ENCODE measurements at regions not wholly inside any gene's neighbourhood (a gene's known extent, or its start where the extent isn't known, plus 50 kb on each side); places are given as distances from the start of the nearest gene placed in this dataset.

DNA sequence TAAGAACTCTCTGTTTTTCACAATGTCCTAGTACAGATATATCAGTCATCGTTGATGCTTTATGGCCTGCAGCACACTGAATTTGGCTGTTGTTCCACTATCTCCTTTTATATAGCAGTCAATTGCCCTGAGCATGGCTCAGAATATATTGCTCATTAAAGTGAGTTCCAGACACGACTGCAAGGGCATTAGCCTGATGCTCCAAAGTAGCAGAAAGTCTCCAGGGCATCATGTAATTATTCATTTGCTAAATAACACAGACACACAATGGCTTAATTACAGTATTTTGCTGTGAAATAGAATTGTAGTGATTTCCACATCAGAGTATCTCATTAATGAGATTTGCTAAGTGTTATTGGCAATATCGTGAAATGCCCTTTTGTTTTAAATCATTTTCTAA, 1167.5 kb downstream of the AACS start:
- TF ChIP-seq POLR2A (IDR thresholded peaks at IDR 0.05) = no peak
- no peak for TF ChIP-seq CTCF (IDR thresholded peaks at IDR 0.05)

Measured in prostate gland (tissue), 2 donors.